Ectodermal cell (in vitro differentiated cells): ENCODE measurements at regions not wholly inside any gene's neighbourhood (a gene's known extent, or its start where the extent isn't known, plus 50 kb on each side); places are given as distances from the start of the nearest gene placed in this dataset.

Experiments used
- H3K27ac ChIP-seq: 2 replicates; pipeline ENCODE4 v1.7.0; 2013; ENCODE audit warnings: mild to moderate bottlenecking, low read depth, low read length; ENCODE audit not compliant: insufficient read depth, poor library complexity, severe bottlenecking
- H3K27me3 ChIP-seq: 2 replicates; pipeline ENCODE4 v1.7.0; 2013; ENCODE audit warnings: mild to moderate bottlenecking, low read length; ENCODE audit not compliant: insufficient read depth, control insufficient read depth, poor library complexity, severe bottlenecking
- H3K36me3 ChIP-seq: one replicate; pipeline ENCODE4 v1.7.0; 2013; ENCODE audit warnings: low read length; ENCODE audit not compliant: control insufficient read depth, insufficient read depth
- H3K4me1 ChIP-seq: one replicate; pipeline ENCODE4 v1.7.0; 2013; ENCODE audit warnings: low read length; ENCODE audit not compliant: control insufficient read depth, insufficient read depth
- H3K4me3 ChIP-seq: 2 replicates; pipeline ENCODE4 v1.7.0; 2013; ENCODE audit warnings: low read depth, low read length, control low read depth; ENCODE audit not compliant: insufficient read depth
- H3K9me3 ChIP-seq: 2 replicates; pipeline ENCODE4 v1.7.0; 2013; ENCODE audit warnings: mild to moderate bottlenecking, low read length, moderate library complexity; ENCODE audit not compliant: control insufficient read depth
- WGBS, 2 experiments: methylation state at CpG; one replicate each; pipeline ENCODE4 v1.1.7; 2013; ENCODE audit warnings: missing lambda C conversion rate in 2 of 2; 5-methylcytosine and 5-hydroxymethylcytosine counted together

- H3K27me3 ChIP-seq, result no peaks in the 10 kb centered on the region
- WGBS, 2 experiments, result 88 to 93% methylated on average over 3 of the region's 3 CpGs
- no peak overlapping the region for H3K27ac ChIP-seq
- H3K4me1 ChIP-seq, result no peaks in the 10 kb centered on the region
- H3K36me3 ChIP-seq, result no peaks in the 10 kb centered on the region
- no peak overlapping the region for H3K4me3 ChIP-seq
- no peaks in the 10 kb centered on the region for H3K9me3 ChIP-seq
Observed at GRCh38 chr9:81470864-81471263, 218.5 kb downstream of the TLE1 start.

GRCh38 chr9:81468084-81468595 lies 221.2 kb downstream of the TLE1 start:
- WGBS, 2 experiments, result 67 to 80% methylated on average over 1 of the region's 1 CpG
- no peaks in the 10 kb centered on the region for H3K4me1 ChIP-seq

GRCh38 chr9:81466981-81467380 lies 222.4 kb downstream of the TLE1 start:
- WGBS, 2 experiments, result 92 to 97% methylated on average over 5 of the region's 5 CpGs
- no peaks in the 10 kb centered on the region for H3K4me1 ChIP-seq
- no peak overlapping the region for H3K4me3 ChIP-seq

More at GRCh38 chr9:81468084-81468595, 221.2 kb downstream of the TLE1 start:
- Histone ChIP-seq H3K9me3 (no peaks in the 10 kb centered on the region), H3K27ac (no peak overlapping the region), H3K36me3 (no peaks in the 10 kb centered on the region), H3K4me3 (no peak overlapping the region), H3K27me3 (no peaks in the 10 kb centered on the region)

GRCh38 chr9:81465468-81466011 lies 223.8 kb downstream of the TLE1 start:
- WGBS, 2 experiments, result 94 to 95% methylated on average over 6 of the region's 6 CpGs
- no peaks in the 10 kb centered on the region for H3K27me3 ChIP-seq
- no peak overlapping the region for H3K27ac ChIP-seq
- no peaks in the 10 kb centered on the region for H3K9me3 ChIP-seq
- H3K4me3 ChIP-seq, result no peak overlapping the region
- no peaks in the 10 kb centered on the region for H3K4me1 ChIP-seq
- no peaks in the 10 kb centered on the region for H3K36me3 ChIP-seq

More at GRCh38 chr9:81466981-81467380, 222.4 kb downstream of the TLE1 start:
- H3K36me3 ChIP-seq, result no peaks in the 10 kb centered on the region
- no peaks in the 10 kb centered on the region for H3K27me3 ChIP-seq
- H3K9me3 ChIP-seq, result no peaks in the 10 kb centered on the region
- H3K27ac ChIP-seq, result no peak overlapping the region

GRCh38 chr9:81462801-81463200 lies 226.5 kb downstream of the TLE1 start:
- H3K27ac ChIP-seq, result no peak overlapping the region
- no peaks in the 10 kb centered on the region for H3K36me3 ChIP-seq
- H3K9me3 ChIP-seq, result no peaks in the 10 kb centered on the region
- no peak overlapping the region for H3K4me3 ChIP-seq
- H3K27me3 ChIP-seq, result no peaks in the 10 kb centered on the region
- no peaks in the 10 kb centered on the region for H3K4me1 ChIP-seq

GRCh38 chr9:81461196-81461595 lies 228.2 kb downstream of the TLE1 start:
- no peaks in the 10 kb centered on the region for H3K36me3 ChIP-seq
- 88% methylated on average over 5 of the region's 5 CpGs for WGBS, 2 experiments

GRCh38 chr9:81460693-81461092 lies 228.7 kb downstream of the TLE1 start:
- Histone ChIP-seq H3K27me3 (no peaks in the 10 kb centered on the region), H3K4me1 (peaks cover 1% of the 10 kb centered on the region), H3K4me3 (no peak overlapping the region), H3K36me3 (no peaks in the 10 kb centered on the region), H3K27ac (no peak overlapping the region), H3K9me3 (no peaks in the 10 kb centered on the region)
- WGBS, 2 experiments, result 77 to 83% methylated on average over 1 of the region's 1 CpG

More at GRCh38 chr9:81461196-81461595, 228.2 kb downstream of the TLE1 start:
- no peaks in the 10 kb centered on the region for H3K27me3 ChIP-seq
- H3K9me3 ChIP-seq, result no peaks in the 10 kb centered on the region
- no peaks in the 10 kb centered on the region for H3K4me1 ChIP-seq
- H3K27ac ChIP-seq, result no peak overlapping the region
- no peak overlapping the region for H3K4me3 ChIP-seq

GRCh38 chr9:81459591-81459990 lies 229.8 kb downstream of the TLE1 start:
- peaks cover 7% of the 10 kb centered on the region for H3K4me1 ChIP-seq
- H3K27ac ChIP-seq, result no peak overlapping the region
- H3K9me3 ChIP-seq, result no peaks in the 10 kb centered on the region
- H3K36me3 ChIP-seq, result no peaks in the 10 kb centered on the region
- H3K4me3 ChIP-seq, result no peak overlapping the region
- no peaks in the 10 kb centered on the region for H3K27me3 ChIP-seq

- no peaks in the 10 kb centered on the region for H3K27me3 ChIP-seq
- WGBS, 2 experiments, result 82 to 96% methylated on average over 2 of the region's 2 CpGs
Observed at GRCh38 chr9:81456431-81457006, 232.8 kb downstream of the TLE1 start.

GRCh38 chr9:81455462-81456219 lies 233.7 kb downstream of the TLE1 start:
- no peaks in the 10 kb centered on the region for H3K27me3 ChIP-seq
- no peak overlapping the region for H3K27ac ChIP-seq
- H3K4me1 ChIP-seq, result peaks cover 7% of the 10 kb centered on the region
- WGBS, 2 experiments, result 97 to 99% methylated on average over 3 to 4 of the region's 4 CpGs
- H3K4me3 ChIP-seq, result no peak overlapping the region
- H3K36me3 ChIP-seq, result no peaks in the 10 kb centered on the region
- H3K9me3 ChIP-seq, result no peaks in the 10 kb centered on the region

More at GRCh38 chr9:81456431-81457006, 232.8 kb downstream of the TLE1 start:
- Histone ChIP-seq H3K27ac (no peak overlapping the region), H3K4me3 (no peak overlapping the region), H3K36me3 (no peaks in the 10 kb centered on the region), H3K9me3 (no peaks in the 10 kb centered on the region), H3K4me1 (peaks cover 7% of the 10 kb centered on the region)
